HG02938 (cell line): ENCODE measurements at regions not wholly inside any gene's neighbourhood (a gene's known extent, or its start where the extent isn't known, plus 50 kb on each side); places are given as distances from the start of the nearest gene placed in this dataset.
"Not testable (repeated sequence)": the region's sequence is repeated elsewhere in the genome, so short reads cannot be mapped to it uniquely, and the experiment has no call there.

Experiments
- ATAC-seq: cut with Tn5 transposase; IDR thresholded peaks from one replicate; pipeline ENCODE4 v1.9.1; 2021; ENCODE audit warnings: mild to moderate bottlenecking, moderate library complexity; ENCODE audit not compliant: unreplicated experiment

GRCh38 chr6:6412221-6412620 lies 91.8 kb upstream of the F13A1 start:
- no peak for ATAC-seq

GRCh38 chr6:6412700-6413099 lies 92.2 kb upstream of the F13A1 start:
- no peak for ATAC-seq

- ATAC-seq: no peak
These were observed 94.5 kb upstream of the F13A1 start for GRCh38 chr6:6414931-6415330.

- ATAC-seq: no peak
These were observed 97.0 kb upstream of the F13A1 start for GRCh38 chr6:6417475-6417874.

- ATAC-seq: no peak
These were observed 98.0 kb upstream of the F13A1 start for GRCh38 chr6:6418421-6418820.

GRCh38 chr6:6420107-6420506 lies 99.6 kb upstream of the F13A1 start:
- no peak for ATAC-seq

- no peak for ATAC-seq
These were observed 113.7 kb upstream of the F13A1 start for GRCh38 chr6:6434151-6434550.

- no peak for ATAC-seq
These were observed 114.3 kb upstream of the F13A1 start for GRCh38 chr6:6434723-6435122.

- ATAC-seq: no peak
These were observed 115.9 kb upstream of the F13A1 start for GRCh38 chr6:6436366-6436765.

- no peak for ATAC-seq
These were observed 116.5 kb upstream of the F13A1 start for GRCh38 chr6:6436946-6437345.

- ATAC-seq: no peak
These were observed 117.8 kb upstream of the F13A1 start for GRCh38 chr6:6438286-6438685.

- no peak for ATAC-seq
These were observed 119.3 kb upstream of the F13A1 start for GRCh38 chr6:6439778-6440177.

- ATAC-seq: no peak
These were observed 131.5 kb upstream of the F13A1 start for GRCh38 chr6:6452002-6452401.

- no peak for ATAC-seq
These were observed 132.7 kb upstream of the F13A1 start for GRCh38 chr6:6453186-6453585.

- ATAC-seq: no peak
These were observed 133.2 kb upstream of the LY86 start for GRCh38 chr6:6455272-6455671.

- no peak for ATAC-seq
These were observed 130.3 kb upstream of the LY86 start for GRCh38 chr6:6458172-6458571.

GRCh38 chr6:6459963-6460362 lies 128.6 kb upstream of the LY86 start:
- ATAC-seq: not testable (repeated sequence)

- ATAC-seq: no peak
These were observed 128.1 kb upstream of the LY86 start for GRCh38 chr6:6460416-6460815.

GRCh38 chr6:6461138-6461537 lies 127.4 kb upstream of the LY86 start:
- no peak for ATAC-seq

GRCh38 chr6:6466967-6467761 lies 121.4 kb upstream of the LY86 start:
- no peak for ATAC-seq

GRCh38 chr6:6469074-6469473 lies 119.4 kb upstream of the LY86 start:
- no peak for ATAC-seq

GRCh38 chr6:6470123-6470522 lies 118.4 kb upstream of the LY86 start:
- no peak for ATAC-seq

- no peak for ATAC-seq
These were observed 117.2 kb upstream of the LY86 start for GRCh38 chr6:6471276-6471675.
